ENCODE measurements at regions not wholly inside any gene's neighbourhood (a gene's known extent, or its start where the extent isn't known, plus 50 kb on each side); places are given as distances from the start of the nearest gene placed in this dataset.

DNA sequence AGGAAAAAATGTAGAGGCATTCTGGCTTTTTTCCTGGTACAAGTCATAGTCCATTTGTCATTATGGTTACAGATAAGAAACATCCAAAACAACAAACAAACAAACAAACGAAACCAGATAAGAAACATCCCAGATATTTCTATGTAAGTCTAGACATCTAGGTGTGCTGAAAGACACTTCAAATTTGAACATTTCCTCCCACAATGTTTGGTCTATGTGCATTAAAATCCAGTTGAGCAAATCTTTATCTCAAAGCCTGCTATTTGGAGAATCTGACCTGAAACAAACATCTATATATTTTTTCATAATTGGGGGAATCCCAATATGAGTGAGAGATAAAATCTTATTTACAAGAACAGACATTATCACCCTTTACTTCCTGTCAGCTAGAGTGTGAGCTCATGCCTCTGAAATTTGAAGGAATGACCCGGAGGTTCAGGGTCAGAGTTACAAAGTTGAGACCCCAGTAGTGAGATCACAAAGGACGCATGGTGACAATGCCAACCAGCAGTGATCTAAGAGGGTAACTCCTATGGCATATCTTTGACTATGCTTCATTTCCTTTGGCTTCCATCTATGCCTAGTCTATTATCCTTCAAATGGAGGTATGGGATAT is 182.9 kb upstream of the ATP1B1 start:
- FAIRE-seq (no peak), ATAC-seq (no peak), DNase-seq (ENCODE audit: low spot score) (peak; percentile 39)
- Histone ChIP-seq H3K9ac (ENCODE audit: insufficient read depth, low read depth, low read length) (no peak overlapping the region), H3K9me3 (ENCODE audit: low read length) (no peaks in the 10 kb centered on the region), H3K79me2 (ENCODE audit: insufficient read depth, low read length) (no peaks in the 10 kb centered on the region), H3K36me3 (replicated peaks in 1 of 2; ENCODE audit: control insufficient read depth in 1 of 2, insufficient read depth in 2 of 2, low read length in 2 of 2) (no peaks in the 10 kb centered on the region), H3K4me3 (replicated peaks in 1 of 3; ENCODE audit: insufficient read depth in 1 of 3, low read depth in 2 of 3, low read length in 3 of 3) (no peak overlapping the region), H2AFZ (ENCODE audit: low read length) (no peak overlapping the region), H3K27me3 (ENCODE audit: control insufficient read depth in 1 of 2, insufficient read depth in 2 of 2, low read length in 2 of 2) (no peaks in the 10 kb centered on the region), H3K27ac (ENCODE audit: extremely low read length, insufficient read depth, low read length) (no peak overlapping the region), H3K4me2 (ENCODE audit: low read depth, low read length) (no peak overlapping the region), H4K20me1 (ENCODE audit: insufficient read depth, low read length) (no peaks in the 10 kb centered on the region), H3K4me1 (ENCODE audit: insufficient read depth, low read length) (peaks cover 49% of the 10 kb centered on the region)
- POLR2A ChIA-PET = interaction anchor here (1.2 kb wide), 1 partner anchor 182 kb away, joined by 3 read pairs; no protein-coding TSS in a partner anchor
- WGBS (ENCODE audit: low lambda C conversion rate) = 23% methylated on average over 3 of the region's 3 CpGs
- CTCF ChIA-PET (ENCODE audit: low intra/inter-chr PET ratio, low total read pairs) = no interaction called here
- intact Hi-C loops (cut with micrococcal nuclease; ENCODE audit: unreplicated experiment) (no loop called here), in situ Hi-C loops (cut with HindIII; ENCODE audit: extremely low pct_ligation_motif_present, low pct_unique_long_range_greater_than_20kb) (no loop called here)
- no TSS peak for BruUV-seq (replicated peaks)
- 0 out of 2 replicates have a peak, but pooled peaks have one; percentile 14 for TF ChIP-seq SOX5 (CRISPR knock-in tag; IDR thresholded peaks at IDR 0.05; ENCODE audit: borderline replicate concordance)
- no peak for TF ChIP-seq TARDBP (CRISPR knock-in tag; IDR thresholded peaks at IDR 0.05)
- no peak for TF ChIP-seq EZH2 (conservative IDR thresholded peaks at IDR 0.05; ENCODE audit: low read depth, low read length)
- no peak for TF ChIP-seq CAMTA2 (CRISPR knock-in tag; IDR thresholded peaks at IDR 0.05; ENCODE audit: borderline replicate concordance)
- TF ChIP-seq NONO (IDR thresholded peaks at IDR 0.05) = no peak
- no peak for TF ChIP-seq NONO (CRISPR knock-in tag; conservative IDR thresholded peaks at IDR 0.05)
- TF ChIP-seq HIVEP1 (CRISPR knock-in tag; IDR thresholded peaks at IDR 0.05) = no peak
- no peak for TF ChIP-seq PCBP1 (IDR thresholded peaks at IDR 0.05; ENCODE audit: borderline replicate concordance, low read depth, low read length)
- peak; percentile 39 for TF ChIP-seq FOSL2 (CRISPR knock-in tag; IDR thresholded peaks at IDR 0.05)
- TF ChIP-seq NPAS2 (CRISPR knock-in tag; IDR thresholded peaks at IDR 0.05; ENCODE audit: borderline replicate concordance) = no peak
- no peak for TF ChIP-seq PAF1 (CRISPR knock-in tag; IDR thresholded peaks at IDR 0.05)
- no peak for TF ChIP-seq GPN1 (CRISPR knock-in tag; IDR thresholded peaks at IDR 0.05; ENCODE audit: borderline replicate concordance)
- peak; percentile 23; the same call in 1 of the 2 replicates for TF ChIP-seq GATAD2A (CRISPR knock-in tag; IDR thresholded peaks at IDR 0.05)
- TF ChIP-seq, protein P1, sequence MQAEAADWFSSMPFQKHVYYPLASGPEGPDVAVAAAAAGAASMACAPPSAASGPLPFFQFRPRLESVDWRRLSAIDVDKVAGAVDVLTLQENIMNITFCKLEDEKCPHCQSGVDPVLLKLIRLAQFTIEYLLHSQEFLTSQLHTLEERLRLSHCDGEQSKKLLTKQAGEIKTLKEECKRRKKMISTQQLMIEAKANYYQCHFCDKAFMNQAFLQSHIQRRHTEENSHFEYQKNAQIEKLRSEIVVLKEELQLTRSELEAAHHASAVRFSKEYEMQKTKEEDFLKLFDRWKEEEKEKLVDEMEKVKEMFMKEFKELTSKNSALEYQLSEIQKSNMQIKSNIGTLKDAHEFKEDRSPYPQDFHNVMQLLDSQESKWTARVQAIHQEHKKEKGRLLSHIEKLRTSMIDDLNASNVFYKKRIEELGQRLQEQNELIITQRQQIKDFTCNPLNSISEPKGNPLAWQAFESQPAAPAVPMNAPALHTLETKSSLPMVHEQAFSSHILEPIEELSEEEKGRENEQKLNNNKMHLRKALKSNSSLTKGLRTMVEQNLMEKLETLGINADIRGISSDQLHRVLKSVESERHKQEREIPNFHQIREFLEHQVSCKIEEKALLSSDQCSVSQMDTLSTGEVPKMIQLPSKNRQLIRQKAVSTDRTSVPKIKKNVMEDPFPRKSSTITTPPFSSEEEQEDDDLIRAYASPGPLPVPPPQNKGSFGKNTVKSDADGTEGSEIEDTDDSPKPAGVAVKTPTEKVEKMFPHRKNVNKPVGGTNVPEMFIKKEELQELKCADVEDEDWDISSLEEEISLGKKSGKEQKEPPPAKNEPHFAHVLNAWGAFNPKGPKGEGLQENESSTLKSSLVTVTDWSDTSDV (CRISPR knock-in tag; IDR thresholded peaks at IDR 0.05) = no peak
- TF ChIP-seq, protein P2, sequence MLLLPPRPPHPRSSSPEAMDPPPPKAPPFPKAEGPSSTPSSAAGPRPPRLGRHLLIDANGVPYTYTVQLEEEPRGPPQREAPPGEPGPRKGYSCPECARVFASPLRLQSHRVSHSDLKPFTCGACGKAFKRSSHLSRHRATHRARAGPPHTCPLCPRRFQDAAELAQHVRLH (CRISPR knock-in tag; IDR thresholded peaks at IDR 0.05; ENCODE audit: borderline replicate concordance, low read depth) = no peak
- TF ChIP-seq U2AF2 (IDR thresholded peaks at IDR 0.05; ENCODE audit: low read depth, low read length) = no peak
- no peak for TF ChIP-seq CHD2 (IDR thresholded peaks at IDR 0.05; ENCODE audit: low read depth, low read length)
- TF ChIP-seq NR2C2 (CRISPR knock-in tag; IDR thresholded peaks at IDR 0.05; ENCODE audit: borderline replicate concordance) = no peak
- TF ChIP-seq ZNF124 (CRISPR knock-in tag; IDR thresholded peaks at IDR 0.05) = no peak
- no peak for TF ChIP-seq PHF8 (CRISPR knock-in tag; IDR thresholded peaks at IDR 0.05)
- peak; percentile 80 for TF ChIP-seq ZBTB21 (CRISPR knock-in tag; IDR thresholded peaks at IDR 0.05)
- TF ChIP-seq ZNF768 (CRISPR knock-in tag; IDR thresholded peaks at IDR 0.05) = no peak
- no peak for TF ChIP-seq ZFP90 (CRISPR knock-in tag; IDR thresholded peaks at IDR 0.05; ENCODE audit: borderline replicate concordance)
- no peak for TF ChIP-seq POLR2AphosphoS2 (IDR thresholded peaks at IDR 0.05; ENCODE audit: low read depth, low read length)
- no peak for TF ChIP-seq STAT5B (CRISPR knock-in tag; IDR thresholded peaks at IDR 0.05)
- no peak for TF ChIP-seq ZNF589 (CRISPR knock-in tag; conservative IDR thresholded peaks at IDR 0.05)
- no peak for TF ChIP-seq ZNF44 (CRISPR knock-in tag; IDR thresholded peaks at IDR 0.05)
